GM19035 (cell line): ENCODE measurements at regions not wholly inside any gene's neighbourhood (a gene's known extent, or its start where the extent isn't known, plus 50 kb on each side); places are given as distances from the start of the nearest gene placed in this dataset.
"Not testable (repeated sequence)": the region's sequence is repeated elsewhere in the genome, so short reads cannot be mapped to it uniquely, and the experiment has no call there.

Experiments used
- ATAC-seq: cut with Tn5 transposase; IDR thresholded peaks from one replicate; pipeline ENCODE4 v1.9.1; 2021; ENCODE audit not compliant: unreplicated experiment

- ATAC-seq, result no peak
These were observed 232.9 kb downstream of the LNPK start for GRCh38 chr2:175769200-175769599.

GRCh38 chr2:175766880-175767279, 235.2 kb downstream of the LNPK start:
- no peak for ATAC-seq

DNA sequence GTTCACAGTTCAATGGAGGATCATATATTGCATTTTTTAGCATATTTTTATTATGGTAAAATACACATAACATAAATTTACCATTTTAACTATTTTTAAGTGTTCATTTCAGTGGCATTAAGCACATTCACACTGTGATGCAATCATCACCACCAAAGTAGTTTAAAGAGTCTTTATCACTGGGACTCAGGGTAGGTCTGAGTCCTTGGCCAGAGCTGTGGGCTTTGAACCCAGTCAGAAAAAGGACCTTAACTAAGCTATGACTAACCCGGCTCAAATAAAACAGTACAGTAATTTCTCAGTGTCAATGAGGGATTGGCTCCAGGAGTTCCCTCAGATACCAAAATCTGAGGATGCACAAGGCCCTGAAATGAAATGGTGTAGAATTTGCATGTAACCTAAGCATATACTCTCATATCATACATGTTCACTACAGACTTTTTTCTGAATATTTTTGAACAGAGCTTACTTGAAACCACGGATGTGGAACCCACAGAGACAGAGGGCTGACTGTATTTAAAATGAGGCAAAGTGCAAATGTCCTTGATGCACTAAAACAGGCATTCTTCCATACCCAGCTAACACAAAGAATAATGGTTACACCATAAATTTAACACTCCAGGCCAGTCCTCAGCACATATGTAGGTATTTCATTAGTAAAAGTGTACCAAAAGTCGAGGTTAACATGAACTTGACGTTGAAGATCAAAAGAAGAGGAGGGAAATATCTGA, 246.2 kb downstream of the LNPK start:
- no peak for ATAC-seq

DNA sequence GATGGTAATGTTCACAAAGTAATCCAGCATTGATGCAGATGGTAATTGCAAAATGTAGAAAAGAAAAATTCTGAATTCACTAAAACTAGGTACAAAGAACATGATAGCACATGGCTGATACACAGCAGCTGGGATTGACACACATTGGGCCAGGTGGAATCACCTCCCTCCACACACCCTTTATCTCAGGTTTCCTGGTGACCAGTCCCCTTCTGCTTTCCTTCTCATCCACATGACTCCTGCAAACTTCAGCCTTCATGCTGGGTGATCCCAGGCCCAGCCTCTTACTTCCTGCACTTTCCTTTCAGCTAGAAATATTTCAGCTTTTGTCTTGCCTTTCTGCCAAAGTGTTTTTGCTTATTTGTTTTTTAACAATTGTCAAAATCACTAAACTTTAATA, 246.9 kb downstream of the LNPK start:
- no peak for ATAC-seq

DNA sequence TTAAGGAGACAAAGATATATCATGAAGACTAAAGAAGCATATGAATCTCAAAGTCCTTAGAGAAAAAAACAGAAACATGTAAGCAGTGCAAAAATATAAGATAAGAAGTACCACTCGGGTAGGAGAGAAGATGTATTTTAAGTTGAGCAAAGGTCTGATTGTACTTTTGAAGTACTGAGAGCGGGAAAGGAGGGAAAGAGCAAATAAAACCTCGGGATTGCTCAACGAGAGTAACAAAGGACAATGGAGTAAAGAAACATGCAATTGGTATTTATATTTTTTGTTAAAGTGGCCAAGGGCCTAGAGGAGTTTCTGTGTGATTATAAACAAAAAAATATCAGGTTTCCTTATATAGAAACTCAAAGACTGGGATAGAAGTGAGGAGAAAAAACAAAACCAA, 251.9 kb downstream of the LNPK start:
- ATAC-seq, result no peak

- no peak for ATAC-seq
These were observed 256.2 kb downstream of the LNPK start for GRCh38 chr2:175745911-175746310.

- no peak for ATAC-seq
These were observed 258.1 kb downstream of the LNPK start for GRCh38 chr2:175744000-175744399.

GRCh38 chr2:175743011-175743410, 259.1 kb downstream of the LNPK start:
- ATAC-seq, result no peak

DNA sequence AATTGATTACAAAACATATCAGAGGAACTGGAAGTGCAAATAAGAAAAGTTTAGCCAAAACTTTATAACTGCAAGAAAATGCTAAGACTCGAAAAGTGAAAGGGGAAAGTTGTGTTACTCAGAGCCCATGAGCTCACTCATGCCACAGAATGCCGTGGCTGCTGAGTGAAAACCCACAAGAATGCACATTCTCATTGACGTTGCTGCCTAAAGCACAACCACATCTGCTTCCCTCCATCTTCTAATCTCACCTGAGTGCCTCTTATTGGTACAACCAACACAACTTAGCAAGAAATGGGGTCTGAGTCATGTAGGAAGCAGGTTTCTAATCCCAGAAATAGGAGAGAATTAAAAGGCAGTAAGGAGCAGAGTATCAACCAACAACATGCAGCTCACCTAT, 259.7 kb downstream of the LNPK start:
- no peak for ATAC-seq

DNA sequence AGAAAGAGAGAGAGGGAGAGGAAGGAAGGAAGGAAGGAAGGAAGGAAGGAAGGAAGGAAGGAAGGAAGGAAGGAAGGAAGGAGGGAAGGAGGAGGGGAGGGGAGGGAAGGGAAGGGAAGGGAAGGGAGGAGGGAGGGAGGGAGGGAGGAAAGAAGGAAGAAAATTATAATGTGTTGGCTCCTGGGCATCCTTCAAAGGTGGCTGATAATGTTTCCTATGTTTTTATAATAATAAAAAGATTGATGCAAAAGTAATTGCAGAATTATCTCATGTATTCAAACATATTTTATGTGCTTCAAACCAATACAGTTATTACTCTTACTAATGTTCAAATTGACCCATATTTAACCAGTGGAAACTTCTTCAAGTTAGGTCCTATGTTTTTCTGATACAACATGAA, 260.9 kb downstream of the LNPK start:
- no peak for ATAC-seq

DNA sequence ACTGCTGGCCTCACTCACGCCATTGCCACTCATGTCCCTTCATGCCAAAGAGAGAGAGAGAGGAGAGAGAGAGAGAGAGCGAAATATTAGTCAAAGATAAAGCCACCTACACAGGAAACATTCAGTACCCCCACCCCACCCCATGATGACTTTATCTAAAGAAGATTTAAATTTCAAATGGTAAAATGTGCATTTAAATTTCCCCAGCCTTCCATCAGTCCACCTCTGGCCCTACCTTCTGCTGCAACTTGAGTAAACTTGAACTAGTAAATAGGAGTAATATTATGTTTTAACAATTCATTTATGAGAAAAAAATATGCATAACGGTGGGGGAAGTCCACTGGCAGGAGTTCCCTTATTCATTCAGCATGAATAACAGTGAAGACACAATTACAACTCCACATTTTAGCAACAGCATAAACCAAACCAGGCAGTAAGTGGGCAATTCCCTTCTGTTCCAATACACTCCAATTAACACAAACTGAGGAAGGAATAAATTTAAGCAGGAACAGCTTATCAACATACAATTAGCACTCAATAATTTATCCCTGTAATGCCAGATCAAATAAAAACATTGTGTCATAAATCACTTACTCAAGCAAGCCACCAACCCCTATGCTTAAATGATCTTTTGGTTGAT, 264.2 kb downstream of the LNPK start:
- no peak for ATAC-seq

DNA sequence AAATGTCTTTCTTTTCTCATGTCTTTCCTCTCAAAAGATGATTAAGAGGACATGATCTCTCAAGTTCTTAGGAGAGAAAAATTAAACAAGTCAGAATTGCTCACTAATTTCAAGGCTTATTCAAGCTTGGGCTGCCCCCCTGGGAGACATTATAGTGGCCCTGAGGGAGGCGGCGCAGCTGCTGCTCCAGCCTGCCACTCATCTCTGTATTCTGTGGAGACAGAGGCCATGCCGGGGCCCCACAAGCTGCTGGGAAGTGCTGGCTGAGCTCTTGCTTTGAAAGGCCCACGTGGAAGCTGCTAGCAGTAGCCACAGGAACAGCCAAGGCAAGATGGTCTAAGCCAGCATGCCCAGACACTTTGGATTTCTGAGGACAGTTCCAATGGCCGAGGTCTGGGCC, 267.4 kb downstream of the LNPK start:
- ATAC-seq, result no peak

GRCh38 chr2:175732531-175732930, 269.5 kb downstream of the LNPK start:
- ATAC-seq, result no peak

- ATAC-seq, result no peak
These were observed 272.0 kb downstream of the LNPK start for GRCh38 chr2:175730050-175730449.

DNA sequence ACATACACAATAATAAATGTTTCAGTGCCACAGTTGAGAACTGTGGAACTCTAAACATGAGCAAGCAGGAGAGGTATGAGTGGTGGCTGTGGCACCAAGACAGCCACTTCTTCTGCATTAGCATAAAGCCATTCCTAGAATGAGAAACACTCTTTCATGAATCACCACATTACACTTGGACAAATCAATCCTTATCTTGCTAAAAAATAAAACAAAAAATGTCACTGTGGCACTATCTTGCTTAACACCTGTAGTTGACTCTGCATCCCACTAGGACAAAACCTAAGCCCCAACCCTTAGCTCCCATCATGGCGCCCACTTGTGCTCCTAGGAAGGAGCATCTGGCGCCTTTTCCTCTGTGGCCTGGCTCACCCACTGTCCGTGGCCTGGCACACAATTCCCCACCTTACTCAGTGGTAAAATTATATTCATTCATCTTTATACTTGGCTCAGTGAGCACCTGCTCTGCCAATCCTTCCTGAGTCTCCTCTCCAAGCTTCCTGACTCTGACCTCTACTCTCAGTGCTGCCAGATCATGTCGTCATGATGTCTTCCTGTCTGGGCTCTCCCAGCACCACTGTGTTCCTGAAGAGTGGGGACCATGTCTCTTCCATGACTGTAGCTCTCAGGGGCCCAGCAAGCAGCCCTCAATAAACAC, 272.9 kb downstream of the LNPK start:
- ATAC-seq, result no peak

DNA sequence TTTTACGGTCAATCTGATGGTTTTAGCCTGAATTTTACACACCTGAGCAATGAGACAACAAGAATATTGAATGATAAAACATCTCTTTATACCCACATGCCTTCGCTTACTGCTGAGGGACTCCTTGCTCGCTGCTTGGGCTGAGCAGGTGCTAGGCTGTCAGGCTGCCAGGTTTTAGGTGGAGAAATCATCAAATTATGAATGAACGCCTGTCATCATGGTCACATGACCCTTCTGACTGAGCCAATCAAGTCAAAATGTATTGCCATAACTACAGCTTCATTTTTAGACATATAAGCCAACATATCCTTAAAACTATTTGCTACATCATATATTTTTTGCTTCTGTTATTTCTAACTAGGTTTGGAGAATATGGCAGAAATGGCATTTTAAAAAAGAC, 274.0 kb downstream of the LNPK start:
- no peak for ATAC-seq

GRCh38 chr2:175726223-175726622, 275.8 kb downstream of the LNPK start:
- no peak for ATAC-seq

GRCh38 chr2:175709248-175709647, 292.8 kb downstream of the LNPK start:
- no peak for ATAC-seq

GRCh38 chr2:175707322-175707721, 294.7 kb downstream of the LNPK start:
- ATAC-seq, result no peak

DNA sequence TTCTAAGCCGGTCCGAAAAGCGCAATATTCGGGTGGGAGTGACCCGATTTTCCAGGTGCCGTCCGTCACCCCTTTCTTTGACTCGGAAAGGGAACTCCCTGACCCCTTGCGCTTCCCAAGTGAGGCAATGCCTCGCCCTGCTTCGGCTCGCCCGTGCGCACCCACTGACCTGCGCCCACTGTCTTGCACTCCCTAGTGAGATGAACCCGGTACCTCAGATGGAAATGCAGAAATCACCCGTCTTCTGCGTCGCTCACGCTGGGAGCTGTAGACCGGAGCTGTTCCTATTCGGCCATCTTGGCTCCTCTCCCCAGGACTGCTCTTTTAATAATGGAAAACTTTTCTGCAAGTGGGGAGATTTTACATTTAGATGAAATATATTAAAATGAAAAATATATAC, 297.5 kb downstream of the LNPK start:
- ATAC-seq, result not testable (repeated sequence)

- no peak for ATAC-seq
These were observed 304.0 kb downstream of the LNPK start for GRCh38 chr2:175698061-175698460.

DNA sequence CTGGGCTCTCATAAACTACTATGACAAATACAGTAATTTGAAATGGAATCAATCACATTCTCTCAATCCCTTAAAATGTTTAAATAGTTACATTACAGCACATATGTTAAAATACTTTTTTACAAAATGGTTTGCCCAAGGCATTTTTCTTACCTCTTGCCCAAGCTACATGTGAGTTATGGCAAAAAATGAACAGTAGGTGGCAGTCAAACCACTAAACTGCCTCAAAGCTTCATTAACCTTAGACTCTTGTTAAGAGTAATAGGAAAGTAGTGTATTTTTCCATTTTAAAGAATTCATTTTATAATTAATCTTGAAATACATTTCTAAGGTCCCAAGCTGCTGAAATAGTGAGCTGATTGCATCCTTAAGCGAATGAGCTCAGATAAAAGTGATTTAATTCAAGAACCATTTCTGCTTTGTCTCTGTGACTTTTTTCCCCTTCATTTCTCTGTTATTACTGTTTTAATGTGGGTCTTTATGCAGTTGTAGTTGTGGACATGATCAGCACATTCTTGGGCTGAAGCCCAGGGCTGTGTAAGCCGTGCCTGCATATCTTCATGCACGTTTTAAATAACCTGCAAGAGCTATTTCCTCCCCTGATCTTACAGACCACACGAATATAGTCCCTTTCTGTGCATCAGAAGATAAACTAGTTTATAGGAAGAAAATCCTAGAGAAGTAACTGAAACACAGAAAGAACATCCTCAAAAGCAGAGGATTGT, 311.8 kb downstream of the LNPK start:
- peak; percentile 63 for ATAC-seq
